ENCODE measurements at regions not wholly inside any gene's neighbourhood (a gene's known extent, or its start where the extent isn't known, plus 50 kb on each side); places are given as distances from the start of the nearest gene placed in this dataset.
A peak's percentile ranks its signal among the peaks of the same experiment; 100 is the strongest.
"Not testable (repeated sequence)": the region's sequence is repeated elsewhere in the genome, so short reads cannot be mapped to it uniquely, and the experiment has no call there.

GRCh38 chrX:42385730-42386129, 392.2 kb downstream of the PPP1R2C start:
- no peaks in the 10 kb centered on the region for H3K36me3 ChIP-seq (ENCODE audit: low read depth)
- H3K4me3 ChIP-seq = no peak overlapping the region
- intact Hi-C loops (cut with DNase I, micrococcal nuclease) = no loop called here
- H3K9me3 ChIP-seq = no peaks in the 10 kb centered on the region
- ATAC-seq = no peak
- no peak for DNase-seq
- TF ChIP-seq CTCF (IDR thresholded peaks at IDR 0.05) = no peak
- H3K4me1 ChIP-seq (ENCODE audit: low read depth) = no peaks in the 10 kb centered on the region

GRCh38 chrX:42384956-42385355, 393.0 kb downstream of the PPP1R2C start:
- Histone ChIP-seq H3K4me3 (no peak overlapping the region), H3K4me1 (ENCODE audit: low read depth) (no peaks in the 10 kb centered on the region), H3K9me3 (no peaks in the 10 kb centered on the region), H3K36me3 (ENCODE audit: low read depth) (no peaks in the 10 kb centered on the region)
- TF ChIP-seq CTCF (IDR thresholded peaks at IDR 0.05) = no peak
- intact Hi-C loops (cut with DNase I, micrococcal nuclease) = no loop called here
- no peak for DNase-seq
- no peak for ATAC-seq

GRCh38 chrX:42378857-42379256, 399.1 kb downstream of the PPP1R2C start:
- no peak overlapping the region for H3K4me3 ChIP-seq
- intact Hi-C loops (cut with DNase I, micrococcal nuclease) = no loop called here
- DNase-seq = no peak
- no peaks in the 10 kb centered on the region for H3K4me1 ChIP-seq (ENCODE audit: low read depth)
- no peaks in the 10 kb centered on the region for H3K36me3 ChIP-seq (ENCODE audit: low read depth)
- H3K9me3 ChIP-seq = no peaks in the 10 kb centered on the region
- no peak for TF ChIP-seq CTCF (IDR thresholded peaks at IDR 0.05)
- peak; percentile 34 for ATAC-seq

GRCh38 chrX:42375086-42375485, 402.9 kb downstream of the PPP1R2C start:
- intact Hi-C loops (cut with DNase I, micrococcal nuclease) = no loop called here
- no peak for TF ChIP-seq CTCF (IDR thresholded peaks at IDR 0.05)
- DNase-seq = no peak

GRCh38 chrX:42366181-42366580, 411.8 kb downstream of the PPP1R2C start:
- Histone ChIP-seq H3K9me3 (no peaks in the 10 kb centered on the region), H3K36me3 (ENCODE audit: low read depth) (no peaks in the 10 kb centered on the region), H3K4me1 (ENCODE audit: low read depth) (no peaks in the 10 kb centered on the region), H3K4me3 (no peak overlapping the region)
- intact Hi-C loops (cut with DNase I, micrococcal nuclease) = no loop called here
- ATAC-seq = no peak
- no peak for DNase-seq
- no peak for TF ChIP-seq CTCF (IDR thresholded peaks at IDR 0.05)

More at GRCh38 chrX:42375086-42375485, 402.9 kb downstream of the PPP1R2C start:
- Histone ChIP-seq H3K9me3 (no peaks in the 10 kb centered on the region), H3K4me3 (no peak overlapping the region), H3K36me3 (ENCODE audit: low read depth) (no peaks in the 10 kb centered on the region), H3K4me1 (ENCODE audit: low read depth) (no peaks in the 10 kb centered on the region)
- no peak for ATAC-seq

- DNase-seq = no peak
- H3K4me3 ChIP-seq = no peak overlapping the region
- no peak for TF ChIP-seq CTCF (IDR thresholded peaks at IDR 0.05)
- no peaks in the 10 kb centered on the region for H3K4me1 ChIP-seq (ENCODE audit: low read depth)
- H3K36me3 ChIP-seq (ENCODE audit: low read depth) = no peaks in the 10 kb centered on the region
- intact Hi-C loops (cut with DNase I, micrococcal nuclease) = no loop called here
- no peaks in the 10 kb centered on the region for H3K9me3 ChIP-seq
- ATAC-seq = no peak
Measured at GRCh38 chrX:42362219-42362618, 415.7 kb downstream of the PPP1R2C start.

- H3K9me3 ChIP-seq; H3K4me1 ChIP-seq (ENCODE audit: low read depth); intact Hi-C loops (cut with DNase I, micrococcal nuclease); H3K36me3 ChIP-seq (ENCODE audit: low read depth); H3K4me3 ChIP-seq: not testable (repeated sequence)
- ATAC-seq = peak; percentile 50
- peak; percentile 55 to 79 (median 64) for DNase-seq
Measured at GRCh38 chrX:42342981-42343380, 419.6 kb upstream of the CASK start.

All from mucosa of descending colon (tissue), 3 donors.